Astrocyte (in vitro differentiated cells and primary cell): ENCODE measurements at regions not wholly inside any gene's neighbourhood (a gene's known extent, or its start where the extent isn't known, plus 50 kb on each side); places are given as distances from the start of the nearest gene placed in this dataset.
"Not testable (repeated sequence)": the region's sequence is repeated elsewhere in the genome, so short reads cannot be mapped to it uniquely, and the experiment has no call there.

Source experiments
- DNase-seq: peaks from one replicate; pipeline ENCODE4 v3.0.0-alpha.2; 2010; ENCODE audit warnings: low read depth
- FAIRE-seq: peaks from 2 replicates; lab custom pipeline; 2011; peaks lifted over from hg19 to GRCh38; lab: Jason Lieb, UNC
- H2AFZ ChIP-seq: 2 replicates; pipeline ENCODE4 v1.6.0; 2012; ENCODE audit warnings: low read depth, low read length, inconsistent platforms
- H3K27ac ChIP-seq: 2 replicates; pipeline ENCODE4 v1.5.1; 2011; ENCODE audit warnings: low read depth, low read length, inconsistent platforms
- H3K27me3 ChIP-seq: 2 replicates; pipeline ENCODE4 v1.6.0; 2011; ENCODE audit warnings: low read length, inconsistent platforms; ENCODE audit not compliant: insufficient read depth
- H3K36me3 ChIP-seq: 2 replicates; pipeline ENCODE4 v1.5.1; 2011; ENCODE audit warnings: low read length, inconsistent platforms; ENCODE audit not compliant: insufficient read depth
- H3K4me1 ChIP-seq: 2 replicates; pipeline ENCODE4 v1.5.1; 2011; ENCODE audit warnings: low read length, inconsistent platforms; ENCODE audit not compliant: insufficient read depth
- H3K4me2 ChIP-seq: 2 replicates; pipeline ENCODE4 v1.6.0; 2012; ENCODE audit warnings: low read length, inconsistent platforms
- H3K4me3 ChIP-seq: 2 replicates; pipeline ENCODE4 v1.5.1; 2011; ENCODE audit warnings: low read depth, mild to moderate bottlenecking, low read length, inconsistent platforms; ENCODE audit not compliant: insufficient read depth
- H3K79me2 ChIP-seq: 2 replicates; pipeline ENCODE4 v1.6.0; 2012; ENCODE audit warnings: mild to moderate bottlenecking, low read length, inconsistent platforms; ENCODE audit not compliant: insufficient read depth
- H3K9ac ChIP-seq: 2 replicates; pipeline ENCODE4 v1.6.0; 2012; ENCODE audit warnings: mild to moderate bottlenecking, low read length, inconsistent platforms
- H3K9me3 ChIP-seq: 2 replicates; pipeline ENCODE4 v1.5.1; 2012; ENCODE audit warnings: low read depth, mild to moderate bottlenecking, low read length, inconsistent platforms; ENCODE audit not compliant: insufficient read depth
- H4K20me1 ChIP-seq: 2 replicates; pipeline ENCODE4 v1.6.0; 2012; ENCODE audit warnings: low read length, inconsistent platforms; ENCODE audit not compliant: insufficient read depth
- H3K27ac Mint-ChIP-seq: one replicate; pipeline ENCODE4 v1.8.0; 2021; ENCODE audit warnings: mild to moderate bottlenecking, mixed read lengths; ENCODE audit not compliant: unreplicated experiment
- H3K27me3 Mint-ChIP-seq: one replicate; pipeline ENCODE4 v1.8.0; 2021; ENCODE audit warnings: low read depth, mixed read lengths; ENCODE audit not compliant: unreplicated experiment
- H3K36me3 Mint-ChIP-seq: one replicate; pipeline ENCODE4 v1.8.0; 2021; ENCODE audit warnings: low read depth, mixed read lengths; ENCODE audit not compliant: unreplicated experiment
- H3K4me1 Mint-ChIP-seq: one replicate; pipeline ENCODE4 v1.8.0; 2021; ENCODE audit warnings: low read depth, mixed read lengths; ENCODE audit not compliant: unreplicated experiment
- H3K4me3 Mint-ChIP-seq: one replicate; pipeline ENCODE4 v1.8.0; 2021; ENCODE audit warnings: mild to moderate bottlenecking, moderate library complexity, mixed read lengths; ENCODE audit not compliant: unreplicated experiment
- H3K9me3 Mint-ChIP-seq: one replicate; pipeline ENCODE4 v1.8.0; 2021; ENCODE audit warnings: mild to moderate bottlenecking, mixed read lengths; ENCODE audit not compliant: unreplicated experiment
- CTCF ChIP-seq: IDR thresholded peaks from 2 replicates; pipeline ENCODE4 v1.5.1; 2011; ENCODE audit warnings: low read depth, mild to moderate bottlenecking, inconsistent platforms, low read length, moderate library complexity; ENCODE audit not compliant: insufficient read depth
- EZH2 ChIP-seq: IDR thresholded peaks from 2 replicates; pipeline ENCODE4 v1.6.1; 2012; ENCODE audit warnings: mild to moderate bottlenecking, low read length, inconsistent platforms; ENCODE audit not compliant: insufficient read depth

- Histone ChIP-seq H3K4me3 (no peak overlapping the region), H3K27ac (no peak overlapping the region), H4K20me1 (no peaks in the 10 kb centered on the region), H2AFZ (no peak overlapping the region), H3K9ac (no peak overlapping the region), H3K9me3 (no peaks in the 10 kb centered on the region), H3K4me2 (no peak overlapping the region), H3K4me1 (peaks cover 8% of the 10 kb centered on the region), H3K27me3 (no peaks in the 10 kb centered on the region), H3K36me3 (no peaks in the 10 kb centered on the region), H3K79me2 (no peaks in the 10 kb centered on the region)
- Mint-ChIP-seq H3K27me3 (peaks cover 2% of the 10 kb centered on the region), H3K9me3 (no peaks in the 10 kb centered on the region), H3K4me3 (no peak overlapping the region), H3K27ac (peak overlapping the region; percentile 4), H3K4me1 (peaks cover 31% of the 10 kb centered on the region), H3K36me3 (no peaks in the 10 kb centered on the region)
- TF ChIP-seq EZH2 (no peak), CTCF (no peak)
- FAIRE-seq (no peak), DNase-seq (no peak)
Measured at GRCh38 chr1:112817555-112818373, 102.6 kb upstream of the PPM1J start.

DNA sequence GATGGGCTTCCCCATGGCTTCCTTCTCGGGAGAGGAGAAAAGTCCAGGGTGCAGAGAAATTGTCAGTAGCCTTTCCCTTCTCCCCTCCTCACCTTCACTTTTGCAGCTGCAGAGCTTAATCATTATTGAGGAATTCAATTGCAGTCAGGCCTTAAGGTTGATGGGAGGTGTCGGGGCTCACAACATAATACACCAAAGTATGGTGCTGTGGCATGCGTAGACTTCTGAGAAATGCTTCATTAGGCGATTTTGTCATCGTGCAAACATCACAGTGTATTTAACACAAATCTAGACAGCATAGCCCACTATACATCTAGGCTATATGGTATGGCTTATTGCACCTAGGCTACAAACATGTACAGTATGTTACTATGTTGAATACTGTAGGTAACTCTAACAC, 100.2 kb upstream of the PPM1J start:
- DNase-seq: no peak
- no peak for FAIRE-seq
- peaks cover 5% of the 10 kb centered on the region for H3K27me3 Mint-ChIP-seq
- no peak overlapping the region for H3K4me3 Mint-ChIP-seq
- Histone ChIP-seq H3K9me3 (no peaks in the 10 kb centered on the region), H3K27me3 (no peaks in the 10 kb centered on the region), H3K9ac (no peak overlapping the region), H4K20me1 (no peaks in the 10 kb centered on the region), H3K4me3 (no peak overlapping the region), H3K27ac (no peak overlapping the region), H3K4me2 (no peak overlapping the region), H3K4me1 (peaks cover 8% of the 10 kb centered on the region), H2AFZ (no peak overlapping the region), H3K36me3 (no peaks in the 10 kb centered on the region), H3K79me2 (no peaks in the 10 kb centered on the region)
- H3K27ac Mint-ChIP-seq: no peak overlapping the region
- H3K4me1 Mint-ChIP-seq: peaks cover 36% of the 10 kb centered on the region
- H3K9me3 Mint-ChIP-seq: no peaks in the 10 kb centered on the region
- no peaks in the 10 kb centered on the region for H3K36me3 Mint-ChIP-seq
- TF ChIP-seq EZH2 (no peak), CTCF (no peak)

DNA sequence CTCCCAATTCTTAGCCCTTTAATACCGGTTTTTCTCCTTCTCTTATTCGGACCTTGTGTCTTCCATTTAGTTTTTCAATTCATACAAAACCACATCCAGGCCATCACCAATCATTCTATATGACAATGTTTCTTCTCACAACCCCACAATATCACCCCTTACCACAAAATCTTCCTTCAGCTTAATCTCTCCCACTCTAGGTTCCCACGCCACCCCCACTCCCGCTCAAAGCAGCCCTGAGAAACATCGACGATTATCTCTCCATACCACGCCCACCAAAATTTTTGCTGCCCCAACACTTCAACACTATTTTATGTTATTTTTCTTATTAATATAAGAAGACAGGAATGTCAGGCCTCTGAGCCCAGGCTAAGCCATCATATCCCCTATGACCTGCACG, 99.5 kb upstream of the PPM1J start:
- not testable (repeated sequence) for DNase-seq, H3K27ac Mint-ChIP-seq, H3K9ac ChIP-seq, H3K36me3 ChIP-seq, H3K9me3 Mint-ChIP-seq, H3K4me2 ChIP-seq, FAIRE-seq, H3K4me1 ChIP-seq, H3K27ac ChIP-seq, H2AFZ ChIP-seq, H4K20me1 ChIP-seq, H3K79me2 ChIP-seq, H3K27me3 ChIP-seq, H3K9me3 ChIP-seq, H3K4me3 ChIP-seq, H3K4me3 Mint-ChIP-seq, H3K27me3 Mint-ChIP-seq, H3K36me3 Mint-ChIP-seq
- H3K4me1 Mint-ChIP-seq: peaks cover 36% of the 10 kb centered on the region
